Upper lobe of left lung (tissue), 4 donors: ENCODE measurements at regions not wholly inside any gene's neighbourhood (a gene's known extent, or its start where the extent isn't known, plus 50 kb on each side); places are given as distances from the start of the nearest gene placed in this dataset.

Experiments used
- CTCF ChIP-seq, 6 experiments: fragments of 450-650 bp in 4 of 6; fragments of 200-600 bp in 2 of 6; sonication (generic) in 2 of 6; IDR thresholded peaks; one replicate each; pipeline ENCODE4 v1.5.1; 2016 to 2019; ENCODE audit warnings: antibody characterized with exemption in 6 of 6
- EP300 ChIP-seq, 4 donors: sonication (generic); formaldehyde crosslinking; IDR thresholded peaks; one replicate each; pipeline ENCODE4 v1.5.1; 2017; ENCODE audit warnings: antibody characterized with exemption in 4 of 4, control low read depth in 2 of 4
- POLR2A ChIP-seq, 4 donors: fragments of 450-650 bp; IDR thresholded peaks; one replicate each; pipeline ENCODE4 v1.5.1; 2016 to 2017; ENCODE audit warnings: antibody characterized with exemption in 4 of 4, mild to moderate bottlenecking in 2 of 4
- POLR2AphosphoS5 ChIP-seq, 2 donors: sonication (generic); formaldehyde crosslinking; IDR thresholded peaks; one replicate each; pipeline ENCODE4 v1.5.1; 2017; ENCODE audit warnings: antibody characterized with exemption in 2 of 2

- no peak for TF ChIP-seq CTCF (IDR thresholded peaks at IDR 0.05)
- no peak for TF ChIP-seq POLR2A (IDR thresholded peaks at IDR 0.05)
- no peak for TF ChIP-seq POLR2AphosphoS5 (IDR thresholded peaks at IDR 0.05)
- TF ChIP-seq EP300 (IDR thresholded peaks at IDR 0.05), result no peak
These were observed 210.3 kb upstream of the GCFC2 start for GRCh38 chr2:75920859-75921551.
